ENCODE measurements at regions not wholly inside any gene's neighbourhood (a gene's known extent, or its start where the extent isn't known, plus 50 kb on each side); places are given as distances from the start of the nearest gene placed in this dataset.

- Histone ChIP-seq H3T11ph (ENCODE audit: low read length) (no peak overlapping the region), H3K4ac (ENCODE audit: low read depth, low read length) (no peak overlapping the region)
- no CpG with 5 or more reads among the region's 1 CpG for WGBS (ENCODE audit: extremely low coverage, insufficient read length, low lambda C conversion rate)
These were observed 747.6 kb downstream of the HDGFL1 start for GRCh38 chr6:23316931-23317330.

More at GRCh38 chr6:23316931-23317330, 747.6 kb downstream of the HDGFL1 start:
- no peak overlapping the region for H3K27ac Mint-ChIP-seq
- Histone ChIP-seq H2BK5ac (ENCODE audit: insufficient read length, low read length) (no peak overlapping the region), H3K27me3 (ENCODE audit: insufficient read depth, low read length) (no peaks in the 10 kb centered on the region), H3K9ac (ENCODE audit: extremely low read depth, insufficient read length, low read length) (no peak overlapping the region), H4K8ac (replicated peaks; ENCODE audit: insufficient read length, low read depth, low read length) (no peak overlapping the region), H3K79me1 (ENCODE audit: insufficient read depth, low read depth, low read length, poor library complexity, severe bottlenecking) (no peaks in the 10 kb centered on the region), H3K4me2 (ENCODE audit: insufficient read depth, insufficient read length, low read length) (no peak overlapping the region), H2BK120ac (ENCODE audit: low read depth, low read length, poor library complexity, severe bottlenecking) (no peak overlapping the region), H3K23me2 (ENCODE audit: insufficient read length, low read depth, low read length, poor library complexity, severe bottlenecking) (no peaks in the 10 kb centered on the region), H3K23ac (ENCODE audit: insufficient read length, low read depth, low read length) (no peak overlapping the region), H3K27ac (ENCODE audit: insufficient read length, low read depth, low read length) (no peak overlapping the region), H4K91ac (ENCODE audit: insufficient read length, low read depth, low read length) (no peak overlapping the region), H2BK20ac (ENCODE audit: low read depth, low read length, poor library complexity, severe bottlenecking) (no peak overlapping the region), H3K18ac (ENCODE audit: insufficient read length, low read depth, low read length) (no peak overlapping the region), H3K56ac (ENCODE audit: insufficient read length, low read depth, low read length) (no peak overlapping the region), H2AFZ (ENCODE audit: low read length) (no peak overlapping the region), H2AK5ac (ENCODE audit: insufficient read length, low read length) (no peak overlapping the region), H4K20me1 (ENCODE audit: control insufficient read depth, insufficient read depth, insufficient read length) (no peaks in the 10 kb centered on the region), H2BK12ac (ENCODE audit: insufficient read length, low read depth, low read length) (no peak overlapping the region), H4K5ac (ENCODE audit: insufficient read length, low read depth, low read length) (no peak overlapping the region), H3K9me3 (ENCODE audit: control insufficient read depth, low read depth, low read length) (no peaks in the 10 kb centered on the region), H3K79me2 (ENCODE audit: insufficient read depth, low read length) (no peaks in the 10 kb centered on the region), H2BK15ac (ENCODE audit: low read depth, low read length) (no peak overlapping the region), H3K14ac (ENCODE audit: insufficient read depth, low read length) (no peak overlapping the region), H3K4me1 (ENCODE audit: insufficient read depth, low read length) (no peaks in the 10 kb centered on the region)
- H3K9me3 Mint-ChIP-seq, result no peaks in the 10 kb centered on the region; a peak in 1 of 5 replicates
- H3K4me1 Mint-ChIP-seq, result peaks cover 6% of the 10 kb centered on the region in 2 experiments
- no peaks in the 10 kb centered on the region for H3K27me3 Mint-ChIP-seq (ENCODE audit: low read depth)
- no peak overlapping the region for H3K4me3 Mint-ChIP-seq
- no peaks in the 10 kb centered on the region for H3K36me3 Mint-ChIP-seq (ENCODE audit: insufficient read depth in 1 of 3, low read depth in 3 of 3)
- no peak for TF ChIP-seq CTCF (conservative IDR thresholded peaks at IDR 0.05)
- DNase-seq, result no peak
